GM21737 (cell line): ENCODE measurements at regions not wholly inside any gene's neighbourhood (a gene's known extent, or its start where the extent isn't known, plus 50 kb on each side); places are given as distances from the start of the nearest gene placed in this dataset.

ENCODE experiments used
- ATAC-seq: cut with Tn5 transposase; IDR thresholded peaks from one replicate; pipeline ENCODE4 v1.9.1; 2021; ENCODE audit warnings: mild to moderate bottlenecking, moderate library complexity; ENCODE audit not compliant: unreplicated experiment

DNA sequence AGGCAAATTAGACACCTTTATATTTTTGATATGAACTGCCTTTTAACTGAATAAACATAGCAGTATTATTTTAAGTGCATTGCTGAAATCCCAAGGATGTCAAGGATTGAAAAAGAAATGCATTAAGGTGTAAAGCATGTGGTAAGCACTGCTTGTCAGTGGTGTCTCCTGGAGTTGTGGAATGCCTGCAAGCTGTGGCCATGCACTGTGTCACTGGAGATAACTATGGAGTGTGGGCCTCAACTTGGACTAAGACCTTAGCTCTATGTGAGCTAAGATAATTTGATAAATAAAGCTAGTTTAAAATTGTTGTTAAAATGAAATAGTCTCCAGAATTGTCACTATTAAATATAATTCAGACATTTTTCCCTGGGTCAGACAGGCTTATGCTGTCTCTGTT, 156.6 kb upstream of the OPRM1 start:
- no peak for ATAC-seq

DNA sequence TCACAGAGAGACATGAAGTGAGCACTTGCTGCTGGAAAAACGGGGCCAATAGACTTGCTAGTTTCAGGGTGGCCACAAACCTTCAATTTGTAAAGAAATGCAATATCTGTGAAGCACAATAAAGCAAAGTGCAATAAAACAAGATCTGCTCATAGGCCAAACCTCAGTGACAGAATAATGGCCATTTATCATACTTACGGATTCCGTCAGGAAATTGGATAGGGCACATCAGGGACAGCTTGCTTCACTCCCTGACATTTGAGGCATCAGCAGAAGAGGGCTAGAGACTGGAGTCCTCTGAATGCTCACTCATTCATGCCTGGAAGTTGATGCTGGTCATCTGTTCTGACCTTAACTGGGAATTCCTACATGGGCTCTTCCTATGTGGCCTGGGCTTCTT, 165.5 kb upstream of the OPRM1 start:
- ATAC-seq, result no peak

DNA sequence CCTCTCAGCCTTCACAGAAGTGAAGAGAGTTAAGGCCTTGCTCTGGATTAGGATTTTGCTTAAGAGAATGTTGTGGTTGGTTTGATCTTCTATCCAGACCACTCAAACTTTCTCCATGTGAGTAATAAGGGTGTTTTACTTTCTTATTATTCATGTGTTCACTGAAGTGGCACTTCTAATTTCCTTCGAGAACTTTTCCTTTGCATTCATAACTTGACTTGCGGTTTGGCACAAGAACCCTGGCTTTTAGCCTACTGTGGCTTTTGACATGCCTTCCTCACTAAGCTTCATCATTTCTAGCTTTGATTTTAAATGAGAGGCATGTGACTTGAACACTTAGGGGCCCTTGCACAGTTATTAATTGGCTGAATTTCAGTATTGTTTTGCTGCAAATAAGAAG, 166.1 kb upstream of the OPRM1 start:
- no peak for ATAC-seq

DNA sequence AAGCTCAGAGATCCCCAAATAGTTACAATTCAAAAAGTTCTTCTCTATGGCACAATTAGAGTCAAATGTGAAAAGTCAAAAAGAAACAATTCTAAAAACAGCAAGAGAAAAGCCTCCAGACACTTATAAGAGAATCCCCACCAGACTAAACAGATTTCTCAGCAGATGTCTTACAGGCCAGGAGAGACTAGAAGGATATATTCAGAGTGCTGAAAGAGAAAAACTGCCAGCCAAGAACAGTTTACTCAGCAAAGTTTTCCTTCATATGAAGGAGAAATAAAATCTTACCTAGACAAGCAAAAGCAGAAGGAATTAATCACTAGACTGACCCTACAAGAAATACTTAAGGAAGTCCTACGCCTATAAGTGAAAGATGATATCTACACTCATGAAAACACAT, 176.1 kb upstream of the OPRM1 start:
- ATAC-seq, result no peak

DNA sequence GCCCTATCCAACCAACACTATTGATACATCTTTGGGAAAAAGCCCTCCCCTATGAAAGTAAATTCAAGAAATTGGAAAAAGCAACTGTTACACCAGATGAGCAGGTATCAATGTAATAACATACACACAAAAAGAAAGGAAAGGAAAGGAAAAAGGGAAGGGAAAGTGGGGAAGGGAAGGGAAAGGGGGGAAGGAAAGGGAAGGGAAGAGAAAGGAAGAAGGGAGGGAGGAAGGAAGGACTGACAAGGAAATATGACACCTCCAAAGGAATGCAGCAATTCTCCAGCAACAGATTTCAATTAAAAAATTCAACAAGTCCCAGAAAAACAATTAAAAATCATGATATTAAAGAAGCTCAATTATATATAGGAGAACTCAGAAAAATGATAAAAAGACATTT, 176.9 kb upstream of the OPRM1 start:
- ATAC-seq, result no peak

DNA sequence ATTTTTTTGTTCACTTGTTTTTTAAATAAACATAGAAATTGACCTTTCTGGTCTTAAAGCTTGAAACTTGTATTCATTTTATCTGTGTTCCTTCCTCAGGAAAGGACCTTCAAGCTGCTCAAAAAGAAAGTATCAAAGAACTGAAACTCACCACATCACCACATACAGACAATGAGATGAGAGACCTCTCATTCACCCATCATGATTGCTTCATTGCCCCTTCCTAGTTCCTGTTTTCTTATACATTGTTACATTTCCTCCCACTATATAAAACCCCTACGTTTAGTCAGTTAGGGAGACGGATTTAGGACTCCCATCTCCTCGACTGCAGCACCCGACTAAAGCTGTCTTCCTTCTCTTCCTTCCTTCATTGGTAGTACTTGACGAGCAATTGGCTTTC, 180.5 kb upstream of the OPRM1 start:
- ATAC-seq, result no peak

DNA sequence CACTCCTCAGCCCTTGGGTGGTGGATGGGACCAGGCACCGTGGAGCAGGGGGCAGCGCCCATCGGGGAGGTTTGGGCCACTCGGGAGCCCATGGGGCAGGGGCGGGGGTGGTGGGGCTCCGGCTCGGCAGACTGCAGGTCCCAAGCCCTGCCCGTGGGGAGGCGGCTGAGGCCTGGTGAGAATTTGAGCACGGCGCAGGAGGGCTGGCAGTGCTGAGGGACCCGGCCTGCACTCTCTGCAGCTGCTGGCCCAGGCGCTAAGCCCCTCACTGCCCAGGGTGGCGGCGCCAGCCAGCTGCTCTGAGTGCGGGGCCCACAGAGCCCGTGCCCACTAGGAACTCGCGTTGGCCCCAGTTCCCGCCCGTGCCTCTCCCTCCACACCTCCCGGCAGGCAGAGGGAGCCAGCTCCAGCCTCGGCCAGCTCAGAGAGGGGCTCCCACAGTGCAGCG, 182.1 kb upstream of the OPRM1 start:
- ATAC-seq, result no peak

DNA sequence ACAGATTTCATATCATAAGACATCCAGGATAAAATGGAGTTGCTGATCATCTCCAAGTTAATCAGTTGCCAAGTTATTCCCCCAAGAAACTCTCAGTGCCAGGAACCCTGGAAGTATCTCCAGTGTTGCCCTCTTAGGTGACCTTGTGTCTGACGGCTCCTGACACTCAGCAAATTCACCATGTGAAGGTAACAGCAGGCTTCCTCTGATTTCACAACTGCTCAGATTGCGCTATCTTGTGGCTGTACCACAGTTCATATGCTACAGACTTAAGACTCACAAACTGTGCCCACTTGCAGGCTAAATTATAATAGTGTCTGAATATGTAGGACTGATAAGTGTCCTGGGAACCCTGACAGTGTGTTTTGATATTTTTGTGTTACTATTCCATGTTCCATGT, 186.6 kb upstream of the OPRM1 start:
- no peak for ATAC-seq

DNA sequence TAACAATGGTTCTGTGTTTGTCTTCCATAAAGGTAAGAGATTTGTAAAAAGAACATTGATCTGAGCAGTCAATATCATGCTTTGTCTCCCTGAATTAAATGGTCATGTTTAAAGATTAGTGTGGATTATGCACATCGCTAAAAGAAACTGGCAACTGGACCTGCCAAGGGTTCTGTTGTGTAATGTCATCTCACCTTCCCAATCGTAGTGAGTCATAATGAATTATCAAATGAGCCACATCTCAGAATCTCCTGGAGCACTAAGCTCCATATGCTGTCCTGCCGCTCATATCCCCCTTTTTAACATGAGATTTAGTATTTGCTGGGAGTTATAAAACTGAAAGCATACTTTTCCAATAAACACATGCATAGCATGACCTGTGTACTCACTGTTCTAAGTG, 187.0 kb upstream of the OPRM1 start:
- no peak for ATAC-seq

DNA sequence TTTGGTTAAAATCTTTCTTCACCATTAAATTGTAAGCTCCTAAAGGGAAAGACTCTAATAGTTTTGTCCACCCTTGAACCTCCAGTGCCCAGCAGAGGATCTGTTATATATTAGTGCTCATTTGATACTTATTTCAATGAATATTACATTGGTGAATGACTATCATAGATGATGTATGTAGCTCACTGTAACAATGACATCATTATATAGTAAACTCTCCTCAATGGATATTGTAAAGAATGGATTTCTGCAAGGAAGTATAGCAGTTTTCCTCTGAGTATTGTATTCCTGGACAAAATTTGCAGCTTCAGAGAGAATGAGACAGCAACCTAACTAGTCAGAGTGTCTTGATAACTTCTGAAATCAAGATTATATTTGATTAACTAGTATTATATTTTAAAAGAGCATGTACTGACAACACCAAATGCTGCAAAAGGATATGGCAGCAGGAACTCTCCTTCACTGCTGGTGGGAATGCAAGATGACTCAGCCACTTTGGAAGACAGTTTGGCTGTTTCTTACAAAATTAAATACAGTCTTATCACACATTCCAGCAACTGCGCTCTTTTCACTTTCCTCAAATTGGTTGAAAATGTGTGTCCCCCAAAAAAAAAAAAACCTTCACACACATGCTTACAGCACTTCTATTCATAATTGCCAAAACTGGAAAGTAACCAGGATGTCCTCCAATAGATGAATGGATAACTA, 189.8 kb upstream of the OPRM1 start:
- no peak for ATAC-seq

DNA sequence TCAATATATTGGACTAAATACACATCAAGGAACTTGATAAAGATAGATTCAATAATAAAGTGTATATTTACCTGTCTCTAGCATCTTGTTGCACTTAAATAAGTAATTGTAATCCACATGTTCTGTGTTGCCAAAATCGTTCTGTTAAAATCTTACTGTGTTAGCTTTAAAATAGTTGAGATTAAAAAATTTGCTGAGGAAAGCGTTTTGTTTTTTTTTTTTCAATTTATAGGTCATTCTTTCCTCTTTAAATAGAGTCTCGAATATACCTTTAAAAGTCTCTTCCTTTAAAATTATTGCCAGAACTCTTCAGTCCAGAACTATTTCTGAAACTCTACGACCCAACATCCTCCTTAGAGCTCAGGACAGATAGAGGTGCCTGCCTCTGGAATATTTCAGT, 195.6 kb upstream of the OPRM1 start:
- ATAC-seq, result no peak

DNA sequence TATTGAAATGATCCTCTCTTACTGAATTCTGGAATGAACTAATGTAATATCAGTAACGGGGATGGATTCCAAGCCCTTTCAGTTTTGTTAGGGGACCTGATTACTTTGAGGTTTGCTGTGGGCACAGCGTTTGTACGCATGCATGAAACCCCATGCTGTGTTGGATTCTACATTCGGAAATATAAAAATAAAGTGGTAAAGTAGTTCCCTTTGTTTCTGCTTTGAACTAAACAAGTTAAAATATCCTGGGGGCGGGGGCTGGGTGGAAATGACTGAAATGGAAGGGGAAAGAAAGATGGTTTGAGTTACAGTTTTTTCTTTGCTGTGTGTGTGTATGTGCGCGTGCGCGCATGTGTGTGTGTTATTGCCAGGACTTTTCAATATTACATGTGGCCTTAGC, 196.5 kb upstream of the OPRM1 start:
- no peak for ATAC-seq

DNA sequence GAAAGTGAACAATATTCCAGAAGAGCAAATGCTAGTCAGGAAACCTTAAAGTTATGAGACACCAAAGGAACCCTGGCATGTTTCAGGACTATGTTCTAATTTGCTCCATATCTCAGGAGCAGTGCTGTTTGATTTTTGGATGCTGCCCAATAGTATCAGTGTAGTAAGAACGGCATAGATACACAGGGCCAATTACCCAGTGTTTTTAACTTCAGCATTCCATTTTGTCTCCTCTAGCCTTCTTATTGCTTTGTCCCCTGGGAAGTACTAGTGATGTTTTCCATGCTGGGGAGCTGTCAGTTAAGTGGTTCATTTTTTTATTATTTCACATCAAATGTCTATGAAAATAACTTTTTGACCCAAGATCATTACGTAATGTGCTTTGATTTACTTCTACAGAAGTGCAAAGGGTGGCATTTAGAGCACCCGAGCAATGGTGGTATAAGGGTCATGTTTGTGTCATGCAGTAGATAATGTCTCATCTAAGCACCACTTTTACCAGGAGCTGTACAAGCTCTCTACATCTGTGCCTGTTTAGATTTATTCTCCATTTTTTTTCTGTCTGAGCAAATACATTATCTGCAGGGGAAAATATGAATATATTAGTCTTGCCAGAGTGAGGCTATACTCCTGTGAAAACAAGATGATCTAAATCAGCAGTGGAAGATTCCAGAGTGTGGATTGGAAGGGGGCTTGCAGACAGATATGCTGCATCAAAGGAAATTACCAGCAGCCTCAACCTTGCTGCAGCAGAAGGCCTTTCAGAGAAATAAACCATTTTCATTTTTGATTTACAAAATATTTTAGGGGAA, 198.8 kb upstream of the OPRM1 start:
- ATAC-seq, result no peak

DNA sequence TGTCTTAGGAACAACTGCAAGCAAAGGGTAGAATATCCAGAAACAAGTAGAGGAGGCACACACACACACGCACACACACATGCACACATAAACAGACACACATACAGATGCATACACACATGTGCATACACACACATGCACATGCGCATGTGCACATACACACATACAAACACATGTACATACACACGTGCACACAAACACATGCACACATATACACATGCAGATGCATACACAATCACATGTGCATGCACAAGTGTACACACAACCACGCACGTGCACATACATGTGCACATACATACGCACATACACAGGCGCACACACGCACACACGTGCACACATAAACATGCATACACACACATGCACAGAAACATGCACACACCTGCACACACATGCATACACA, 206.5 kb upstream of the OPRM1 start:
- ATAC-seq, result no peak

DNA sequence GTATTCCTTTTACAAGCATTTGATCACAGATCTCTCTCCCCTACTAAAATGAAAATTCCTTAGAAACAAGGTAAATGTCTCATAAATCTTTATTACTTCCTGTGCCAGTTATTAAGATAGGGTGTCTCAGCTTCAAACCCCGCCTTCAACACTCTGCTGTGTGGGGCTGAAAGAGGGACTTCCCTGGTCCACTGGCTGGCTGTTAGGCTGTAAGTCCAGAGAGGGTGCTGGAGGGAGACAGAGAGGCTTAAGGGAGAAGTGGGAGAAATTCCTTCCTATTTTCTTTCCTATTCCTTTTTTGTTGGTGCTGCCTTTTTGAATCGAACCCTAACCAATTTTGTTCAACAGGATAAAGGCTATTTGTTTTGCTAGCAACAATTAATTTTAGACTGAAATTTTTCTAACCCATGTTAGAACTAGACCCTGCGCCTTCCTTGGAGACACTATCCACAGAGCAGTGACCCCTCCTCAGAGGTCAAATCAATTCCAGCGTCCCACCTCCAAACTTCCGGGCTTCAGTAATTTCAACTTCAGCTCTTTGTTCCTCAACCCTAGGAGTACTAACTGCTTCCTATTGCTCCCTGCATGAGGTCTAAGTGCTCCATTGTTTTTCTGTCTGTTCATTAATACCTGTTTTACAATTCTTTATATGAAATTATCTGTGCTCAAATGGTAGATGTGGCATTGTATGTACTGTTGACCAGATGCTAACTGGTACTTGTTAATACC, 207.5 kb upstream of the OPRM1 start:
- ATAC-seq, result no peak

DNA sequence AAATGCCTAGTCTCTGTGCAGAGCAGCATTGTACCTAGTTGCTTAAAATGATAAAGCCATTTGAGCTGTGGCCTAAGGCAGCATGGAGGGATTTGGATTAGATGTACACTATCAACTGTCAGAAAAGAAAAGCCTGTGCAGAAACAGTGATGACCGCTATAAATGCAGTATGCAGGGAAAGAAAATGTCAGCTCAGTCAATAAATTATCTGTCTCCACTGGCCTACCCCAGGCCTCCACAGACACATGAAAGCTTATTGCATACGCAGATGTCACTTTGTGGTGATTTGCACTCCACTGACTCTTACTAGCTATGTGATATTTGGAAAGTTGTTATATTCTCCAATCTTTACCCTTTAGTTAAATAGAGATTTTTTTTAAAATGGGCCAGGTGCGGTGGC, 221.9 kb upstream of the OPRM1 start:
- no peak for ATAC-seq

DNA sequence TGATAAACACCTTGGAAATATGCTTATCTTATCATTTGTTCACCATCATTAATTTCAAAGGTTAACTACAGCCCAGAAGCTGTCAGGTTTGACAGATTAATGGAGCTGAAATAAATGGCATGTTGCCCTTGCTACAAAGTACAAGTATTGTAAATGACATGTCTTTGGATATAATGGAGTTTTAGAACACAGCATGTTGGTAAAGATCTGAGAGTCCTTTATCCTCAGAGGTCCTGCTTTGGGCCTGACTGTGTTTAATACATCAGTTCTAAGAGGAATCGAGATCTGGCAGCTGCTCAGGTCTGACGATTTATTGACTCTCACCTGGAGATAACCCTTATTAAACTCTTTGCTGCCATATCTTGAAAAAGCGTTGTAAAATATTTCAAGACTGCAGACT, 222.7 kb upstream of the OPRM1 start:
- no peak for ATAC-seq

DNA sequence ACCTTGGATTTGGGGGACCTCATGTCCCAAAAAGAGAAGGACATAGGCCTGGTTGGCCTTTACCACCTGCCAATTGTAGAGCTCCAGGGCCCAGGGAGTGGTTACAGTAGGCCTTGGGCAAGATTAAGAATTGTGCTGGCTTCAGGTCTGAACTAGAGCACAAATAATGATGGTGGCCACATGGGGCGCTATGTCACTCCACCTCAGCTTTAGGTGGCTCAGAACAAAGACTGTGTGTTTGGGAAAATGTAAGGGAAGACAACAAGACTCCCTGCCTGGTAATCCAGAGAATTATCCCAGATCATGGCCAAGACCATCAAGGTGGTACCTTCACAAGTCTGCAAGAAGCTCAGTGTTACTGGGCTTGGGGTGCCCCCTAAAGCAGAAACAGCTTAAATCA, 224.9 kb upstream of the OPRM1 start:
- no peak for ATAC-seq

DNA sequence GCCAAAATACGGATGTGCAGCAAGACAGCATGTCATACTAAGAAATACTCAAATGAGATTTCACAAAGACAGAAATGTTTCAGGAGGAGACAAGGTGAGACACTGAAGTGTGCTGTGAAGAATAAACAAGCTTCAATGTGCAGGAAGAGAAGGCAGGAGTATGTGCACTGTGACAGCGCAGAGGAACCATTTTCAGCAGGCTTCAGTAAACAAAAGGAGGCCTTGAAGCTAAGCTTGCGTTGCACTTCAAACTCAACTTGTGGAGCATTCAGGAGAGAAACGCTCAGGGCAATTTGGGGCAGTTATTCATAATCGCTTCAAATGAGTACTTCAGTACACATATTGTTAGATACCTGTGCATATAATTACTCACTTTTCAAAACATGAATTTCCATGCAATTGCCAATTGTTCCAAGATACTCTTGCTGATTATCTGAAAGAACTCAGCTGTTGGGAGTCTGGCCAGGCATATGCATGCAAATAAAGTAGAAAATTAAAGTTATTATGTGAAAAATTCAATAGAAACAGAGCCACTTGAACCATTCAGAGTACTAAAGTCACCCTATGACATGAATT, 234.2 kb upstream of the OPRM1 start:
- no peak for ATAC-seq

DNA sequence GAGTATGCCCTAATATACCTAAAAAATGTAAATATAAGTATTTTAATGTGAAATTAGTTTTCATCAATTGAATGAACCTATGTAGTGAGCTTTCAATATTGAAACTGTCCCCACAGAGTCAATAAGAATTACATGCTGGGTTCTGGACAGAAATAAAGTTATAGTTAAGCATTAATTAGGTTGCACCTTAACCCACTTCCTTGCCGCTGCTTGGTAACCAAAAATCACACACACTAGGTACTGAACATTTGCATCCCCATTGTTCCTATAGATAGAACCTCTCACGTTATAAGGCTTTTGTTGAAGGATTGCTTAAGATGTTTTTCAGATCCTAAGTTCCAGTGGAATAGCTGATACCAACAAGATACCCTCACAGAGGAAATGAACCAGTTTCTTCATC, 237.1 kb upstream of the OPRM1 start:
- ATAC-seq, result no peak

DNA sequence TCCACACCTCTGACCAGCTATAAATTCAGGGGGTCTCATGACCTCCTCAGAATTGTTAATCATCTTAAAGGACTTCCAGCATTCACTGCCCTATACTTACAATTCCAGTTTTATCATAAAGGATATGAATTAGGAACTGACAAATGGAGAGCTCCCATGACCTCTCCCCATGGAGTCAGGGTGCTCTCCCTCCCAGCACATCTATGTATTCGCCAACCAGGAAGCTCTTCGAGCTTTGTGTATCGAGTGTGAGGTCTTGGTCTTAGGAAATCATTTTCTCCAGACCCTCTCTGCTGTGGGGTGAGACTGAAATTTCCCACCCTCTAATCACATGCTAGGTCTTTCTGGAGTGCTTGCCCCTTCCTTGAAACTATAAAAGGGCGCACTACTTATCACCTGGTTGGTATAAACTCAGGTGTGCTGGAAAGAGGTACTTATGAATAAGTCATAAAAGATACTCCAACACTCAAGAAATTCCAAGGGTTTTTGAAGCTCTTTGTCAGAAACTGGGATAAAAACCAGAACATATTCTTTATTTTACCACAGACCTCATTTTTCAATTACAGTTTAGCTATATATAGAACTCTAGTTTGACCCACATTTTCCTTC, 238.4 kb upstream of the OPRM1 start:
- ATAC-seq, result no peak
